HG02973 (cell line): ENCODE measurements at regions not wholly inside any gene's neighbourhood (a gene's known extent, or its start where the extent isn't known, plus 50 kb on each side); places are given as distances from the start of the nearest gene placed in this dataset.
"Not testable (repeated sequence)": the region's sequence is repeated elsewhere in the genome, so short reads cannot be mapped to it uniquely, and the experiment has no call there.

Source experiments
- ATAC-seq: cut with Tn5 transposase; IDR thresholded peaks from one replicate; pipeline ENCODE4 v1.9.1; 2021; ENCODE audit warnings: moderate library complexity; ENCODE audit not compliant: unreplicated experiment

DNA sequence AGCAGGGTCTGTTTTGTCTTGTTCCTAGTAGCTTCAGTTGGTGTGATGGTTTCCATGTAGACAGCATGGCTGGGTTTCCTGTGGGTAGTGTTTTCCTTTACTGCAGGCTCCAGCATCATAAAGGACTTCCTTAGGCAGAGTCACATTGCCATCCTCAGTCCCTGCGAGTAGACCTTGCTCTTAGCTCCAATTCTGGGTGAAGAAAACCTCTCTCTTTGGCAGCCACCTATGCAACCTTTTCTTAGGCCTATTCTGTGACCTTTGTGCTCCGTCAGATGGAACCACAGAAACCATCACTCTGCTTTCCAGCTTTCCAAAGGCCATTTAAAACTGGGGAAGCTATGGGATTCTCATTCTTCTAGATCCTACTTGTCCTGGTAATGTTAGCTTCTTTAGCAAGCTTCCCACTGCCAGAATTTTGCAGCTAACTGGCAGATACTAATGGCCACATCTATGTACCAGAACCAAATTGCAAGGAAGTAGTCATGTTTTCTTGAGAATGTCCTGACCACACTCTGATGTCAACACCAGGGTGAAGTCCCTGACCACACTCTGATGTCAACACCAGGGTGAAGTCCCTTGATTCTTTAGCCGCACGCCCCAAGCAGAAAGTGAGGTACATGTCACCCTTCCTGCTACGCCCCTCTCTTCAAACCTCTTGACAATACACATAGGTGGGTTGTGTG lies 646.6 kb upstream of the HS3ST5 start:
- peak; percentile 96 for ATAC-seq

DNA sequence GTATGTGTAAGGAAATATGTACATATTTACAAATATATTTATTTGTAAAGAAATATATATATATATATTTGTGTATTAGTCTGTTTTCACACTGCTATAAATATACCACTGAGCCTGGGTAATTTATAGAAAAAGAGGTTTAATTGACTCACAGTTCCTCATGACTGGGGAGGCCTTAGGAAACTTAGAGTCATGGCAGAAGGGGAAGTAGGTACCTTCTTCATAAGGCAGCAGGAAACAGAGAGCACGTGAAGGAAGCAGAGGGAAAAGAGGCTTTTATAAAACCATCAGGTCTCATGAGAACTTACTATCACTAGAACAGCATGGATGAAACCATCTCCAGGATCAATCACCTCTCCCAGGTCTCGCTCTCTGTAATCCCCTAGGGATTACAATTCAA lies 644.5 kb upstream of the HS3ST5 start:
- no peak for ATAC-seq

- ATAC-seq, result no peak
Observed at GRCh38 chr6:114955363-114955762, 612.5 kb upstream of the HS3ST5 start.

DNA sequence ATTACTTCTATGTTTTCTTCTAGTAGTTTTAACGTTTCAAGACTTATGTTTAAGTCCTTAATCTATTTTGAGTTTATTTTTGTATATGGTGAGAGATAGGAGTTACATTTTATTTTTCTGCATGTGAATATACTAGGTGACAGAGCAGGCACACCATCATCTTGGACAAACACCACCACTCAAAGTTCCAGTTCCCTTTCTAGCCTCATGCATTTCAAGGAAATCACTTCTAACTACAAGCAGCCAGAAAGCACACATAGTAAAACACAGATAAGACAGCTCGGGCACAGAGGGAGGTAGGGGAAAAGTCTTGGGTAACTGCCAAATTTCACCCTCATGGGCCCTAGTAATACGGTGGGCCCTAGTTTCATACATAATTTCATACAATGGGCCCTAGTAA lies 609.4 kb upstream of the HS3ST5 start:
- no peak for ATAC-seq

GRCh38 chr6:114945392-114945791 lies 602.6 kb upstream of the HS3ST5 start:
- no peak for ATAC-seq

DNA sequence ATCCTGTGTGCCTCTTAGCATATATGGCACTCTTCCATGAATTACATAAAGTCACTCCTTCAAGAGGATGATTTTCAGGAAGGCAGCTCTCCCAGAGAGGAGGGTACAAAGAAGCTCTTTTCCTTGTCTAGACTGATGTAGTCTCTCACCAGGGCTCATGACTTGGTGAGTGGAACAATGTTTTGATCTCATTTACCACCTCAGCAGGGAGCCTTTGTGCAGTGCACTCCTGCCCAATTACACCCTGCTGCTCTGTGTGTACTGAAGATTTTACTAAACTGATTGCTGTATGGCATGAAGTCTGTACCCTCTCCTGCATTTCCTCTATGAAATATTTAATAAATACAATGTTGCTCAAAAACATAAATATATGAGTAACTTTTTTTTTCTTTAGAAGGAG lies 598.3 kb upstream of the HS3ST5 start:
- no peak for ATAC-seq

DNA sequence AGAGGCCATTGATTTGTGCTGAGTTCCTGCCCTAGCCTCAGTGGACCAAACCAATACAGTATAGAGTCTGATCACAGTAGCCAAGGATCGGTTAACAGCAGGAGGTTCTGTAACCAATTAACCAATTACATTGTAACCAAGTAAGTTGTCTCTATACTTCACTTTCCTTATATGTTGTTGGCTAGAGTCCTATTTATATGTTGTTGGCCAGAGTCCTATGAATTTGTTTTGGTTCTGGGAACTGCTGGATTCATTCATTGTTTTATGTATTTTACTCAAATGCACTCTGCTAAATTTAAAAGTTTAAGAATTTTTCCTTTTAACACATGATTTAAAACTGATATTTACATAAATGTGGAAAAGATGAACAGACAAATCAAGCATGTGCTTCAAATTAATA lies 597.4 kb upstream of the HS3ST5 start:
- no peak for ATAC-seq

- no peak for ATAC-seq
Observed at GRCh38 chr6:114939630-114940029, 596.8 kb upstream of the HS3ST5 start.

DNA sequence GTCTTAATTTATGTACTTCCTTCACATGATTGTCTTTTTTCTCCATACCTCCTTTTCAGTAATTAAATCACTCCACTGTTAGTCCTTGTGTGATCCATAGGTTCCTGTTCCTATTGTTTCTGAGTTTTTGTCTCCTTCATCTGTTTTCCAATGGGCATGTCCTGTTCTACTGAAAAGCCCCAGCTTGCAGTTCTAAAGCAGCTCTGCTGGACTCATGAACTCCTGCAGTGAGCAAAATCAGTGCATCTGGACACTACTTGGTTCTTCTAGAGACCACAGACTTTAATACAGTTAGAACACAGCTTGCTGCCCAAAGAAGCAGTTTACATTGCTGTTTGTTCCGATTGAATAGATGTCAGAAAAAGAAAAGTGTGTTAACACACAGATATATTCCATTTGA lies 593.3 kb upstream of the HS3ST5 start:
- no peak for ATAC-seq

DNA sequence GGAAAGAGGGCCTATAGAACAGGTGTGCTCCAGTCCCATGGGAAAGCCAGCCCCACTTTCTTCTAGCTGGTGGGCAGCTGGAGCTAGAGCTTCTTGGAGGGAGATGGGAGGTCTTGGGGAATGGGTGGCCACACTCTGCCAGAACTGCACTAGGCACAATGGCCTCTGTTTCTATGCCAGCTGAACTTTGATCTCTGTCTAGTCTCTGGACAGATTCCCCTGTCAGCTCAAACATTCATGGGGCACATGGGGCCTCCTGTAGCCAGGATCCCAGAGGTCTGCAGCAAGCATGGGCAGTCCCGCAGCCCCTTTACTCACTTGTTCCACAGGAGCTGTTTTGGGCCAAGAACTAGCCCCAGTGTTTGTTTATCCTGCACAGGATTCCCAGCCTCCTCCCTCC lies 591.3 kb upstream of the HS3ST5 start:
- no peak for ATAC-seq

GRCh38 chr6:114928731-114929130 lies 585.9 kb upstream of the HS3ST5 start:
- not testable (repeated sequence) for ATAC-seq

GRCh38 chr6:114906096-114906495 lies 563.3 kb upstream of the HS3ST5 start:
- ATAC-seq, result no peak

DNA sequence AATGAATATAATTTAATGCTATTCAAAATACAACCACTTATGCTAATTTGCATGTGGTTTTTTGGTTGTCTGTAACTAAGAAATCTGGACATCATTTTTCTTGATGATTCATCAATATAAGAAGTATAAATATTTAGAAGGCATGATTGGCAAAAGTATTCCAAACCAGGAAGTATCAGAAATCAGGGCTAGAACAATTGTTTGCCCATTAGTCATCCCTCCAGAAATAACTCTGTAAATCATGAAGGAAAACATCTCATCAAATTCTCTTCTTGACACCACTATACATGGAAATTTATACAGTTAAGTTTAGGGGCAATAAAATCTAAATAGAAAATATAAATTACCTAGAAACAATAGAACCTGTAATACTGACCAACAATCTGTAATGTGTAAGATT lies 554.7 kb upstream of the HS3ST5 start:
- no peak for ATAC-seq

DNA sequence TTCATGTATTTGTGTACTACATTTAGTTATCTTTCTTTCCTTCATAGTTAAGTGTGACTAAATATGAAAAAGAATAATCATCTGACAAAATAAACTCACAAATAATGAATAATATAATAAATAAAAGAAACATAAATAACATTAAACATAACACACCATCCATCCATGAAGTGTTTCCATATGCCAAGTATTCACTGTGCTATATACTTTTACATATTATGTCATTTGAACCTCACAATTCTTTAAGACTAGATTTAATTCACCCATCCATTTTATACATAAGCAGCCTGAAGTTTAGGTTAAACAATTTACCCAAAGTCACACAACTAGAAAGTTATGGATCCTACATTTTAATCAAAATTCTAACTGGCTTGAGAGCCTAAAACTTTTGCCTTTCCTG lies 549.4 kb upstream of the HS3ST5 start:
- ATAC-seq, result no peak

DNA sequence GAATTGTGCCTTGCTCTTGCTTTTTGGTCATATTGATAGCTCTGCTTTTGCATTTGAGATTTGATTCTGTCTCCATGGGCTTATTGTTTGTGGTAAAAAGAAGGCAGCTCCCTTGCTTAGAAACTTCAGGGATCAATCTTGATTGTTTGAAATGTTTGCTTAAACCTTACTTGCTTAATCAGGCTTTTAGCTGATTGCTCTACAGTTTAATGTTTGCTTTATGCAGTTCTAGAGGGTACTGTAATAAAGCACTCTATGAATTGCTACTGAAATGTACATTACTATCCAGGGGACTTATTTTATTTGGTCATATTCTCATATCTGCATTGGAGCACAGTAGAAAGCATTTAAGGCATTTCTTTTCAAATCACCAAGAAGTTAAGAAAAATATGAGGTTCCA lies 545.4 kb upstream of the HS3ST5 start:
- ATAC-seq, result no peak

DNA sequence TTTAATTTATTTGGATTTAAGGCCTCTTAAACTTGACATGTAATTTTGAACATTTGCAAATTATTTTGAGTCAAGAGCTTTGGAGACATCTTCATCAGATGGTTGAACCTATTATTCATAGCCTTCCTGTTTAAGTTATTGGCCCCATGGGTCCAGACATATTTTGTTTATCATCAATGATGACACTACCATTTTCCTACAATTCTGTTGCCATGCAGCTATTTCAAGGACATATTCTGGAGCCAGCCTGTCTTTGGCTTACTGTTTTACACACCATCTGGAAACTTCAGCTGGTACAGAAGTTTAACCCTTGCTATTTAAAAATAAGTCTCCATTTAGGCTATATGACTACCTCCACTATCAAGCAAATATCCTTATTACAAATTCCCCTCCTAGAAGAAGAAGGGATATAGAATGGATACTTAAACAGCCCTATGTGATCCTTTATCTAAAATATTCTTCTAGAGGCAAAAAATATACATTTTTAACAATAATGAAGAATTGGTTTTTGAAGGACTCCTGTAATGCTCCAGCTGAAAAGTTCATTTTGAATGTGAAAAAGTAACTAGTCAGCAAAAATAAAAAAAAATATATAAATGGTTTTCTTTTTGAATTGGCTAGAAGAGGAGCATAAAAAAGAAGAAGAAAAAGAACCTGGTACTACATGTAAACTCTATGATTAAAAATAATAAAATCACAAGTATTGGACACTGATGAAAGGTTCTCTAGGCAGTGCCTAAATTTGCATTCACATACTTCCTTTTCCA lies 544.0 kb upstream of the HS3ST5 start:
- no peak for ATAC-seq

DNA sequence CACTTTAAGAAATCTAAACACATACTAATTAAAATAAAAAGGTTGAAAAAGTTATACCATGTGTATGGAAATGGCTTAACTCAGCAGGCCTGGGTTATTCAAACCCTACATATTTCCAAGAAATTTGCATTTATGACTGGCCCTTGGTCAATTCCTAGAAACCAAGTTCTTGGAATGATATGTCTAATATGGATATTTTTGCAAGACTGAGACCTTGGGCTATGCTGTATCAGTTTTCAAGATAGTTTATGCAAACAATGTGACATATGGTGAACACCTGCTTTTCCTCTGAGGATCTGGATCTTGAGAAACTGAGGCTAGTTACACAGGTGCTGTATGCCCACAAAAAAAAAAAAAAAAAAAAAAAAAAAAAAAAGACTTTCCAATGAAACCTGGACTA lies 536.9 kb upstream of the HS3ST5 start:
- no peak for ATAC-seq

GRCh38 chr6:114878091-114878490 lies 535.3 kb upstream of the HS3ST5 start:
- ATAC-seq, result no peak

DNA sequence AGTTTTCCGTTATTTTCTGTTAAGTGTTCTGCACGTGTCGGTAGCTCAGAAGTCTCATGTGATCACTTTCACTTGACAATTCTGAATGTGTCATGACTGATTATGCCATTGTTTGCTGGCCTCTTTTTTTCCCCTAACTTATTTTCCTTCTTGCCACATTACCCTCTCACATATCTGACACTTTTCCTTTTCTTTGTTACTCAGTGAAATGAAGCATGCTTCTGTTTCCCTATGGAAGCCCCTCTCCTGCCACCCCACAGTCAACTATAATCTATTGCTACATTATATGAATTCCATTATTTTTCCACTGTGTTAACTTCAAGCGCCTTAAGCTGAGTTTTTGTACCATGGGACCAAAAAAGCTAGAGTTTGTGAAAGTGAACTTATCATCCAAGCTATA lies 531.6 kb upstream of the HS3ST5 start:
- ATAC-seq, result no peak

DNA sequence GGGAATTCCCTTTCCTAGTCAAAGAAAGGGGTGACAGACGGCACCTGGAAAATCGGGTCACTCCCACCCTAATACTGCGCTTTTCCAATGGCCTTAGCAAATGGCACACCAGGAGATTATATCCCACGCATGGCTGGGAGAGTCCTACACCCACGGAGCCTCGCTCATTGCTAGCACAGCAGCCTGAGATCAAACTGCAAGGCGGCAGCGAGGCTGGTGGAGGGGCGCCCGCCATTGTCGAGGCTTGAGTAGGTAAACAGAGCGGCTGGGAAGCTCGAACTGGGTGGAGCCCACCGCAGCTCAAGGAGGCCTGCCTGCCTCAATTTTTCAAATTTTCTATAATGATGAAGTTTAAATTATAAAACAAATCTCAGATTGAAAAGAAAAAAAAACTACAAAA lies 522.7 kb upstream of the HS3ST5 start:
- ATAC-seq, result not testable (repeated sequence)

- ATAC-seq, result no peak
Observed at GRCh38 chr6:114863610-114864009, 520.8 kb upstream of the HS3ST5 start.

GRCh38 chr6:114862819-114863218 lies 520.0 kb upstream of the HS3ST5 start:
- ATAC-seq, result no peak

DNA sequence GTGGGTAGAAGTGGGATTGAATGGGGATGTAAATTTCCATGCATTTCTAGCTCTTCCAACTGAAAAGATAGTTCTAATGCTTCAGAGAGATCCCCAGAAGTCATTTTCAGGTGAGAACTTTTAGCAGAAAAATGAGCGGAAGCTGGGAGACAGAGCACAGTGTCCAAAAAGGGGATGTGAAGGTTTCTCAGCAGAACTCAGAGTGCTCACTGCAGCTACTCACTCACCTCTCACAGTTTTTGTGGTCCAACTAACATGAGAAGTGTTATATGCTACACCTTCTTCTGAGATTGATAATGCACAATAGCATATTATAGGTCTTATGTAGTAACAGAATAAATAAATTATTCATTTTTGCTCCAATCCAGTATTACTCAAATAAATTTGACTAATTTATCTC lies 519.2 kb upstream of the HS3ST5 start:
- ATAC-seq, result no peak
